Gastroesophageal sphincter (tissue), 4 donors: ENCODE measurements at regions not wholly inside any gene's neighbourhood (a gene's known extent, or its start where the extent isn't known, plus 50 kb on each side); places are given as distances from the start of the nearest gene placed in this dataset.

Experiments
- ATAC-seq: fragments of 150-250 bp; one replicate; pipeline ENCODE4 v1.9.1; 2016; ENCODE audit warnings: mild to moderate bottlenecking, moderate library complexity
- H3K27ac ChIP-seq, 4 donors: fragments of 200-600 bp; sonication (generic) in 3 of 4; 1 replicate in 3 of 4; 2 replicates in 1 of 4; pipeline ENCODE4 v1.5.1; 2016 to 2019
- H3K27me3 ChIP-seq: fragments of 200-600 bp; sonication (generic); one replicate; pipeline ENCODE4 v1.5.1; 2019
- H3K36me3 ChIP-seq, 2 donors: fragments of 200-600 bp; sonication (generic); one replicate each; pipeline ENCODE4 v1.5.1; 2019; ENCODE audit warnings: control low read depth in 1 of 2
- H3K4me1 ChIP-seq, 3 donors: fragments of 200-600 bp; sonication (generic); 1 replicate in 2 of 3; 2 replicates in 1 of 3; pipeline ENCODE4 v1.5.1; 2016 to 2019; ENCODE audit warnings: control low read depth in 2 of 3
- H3K4me3 ChIP-seq, 2 donors: fragments of 200-600 bp; sonication (generic); one replicate each; pipeline ENCODE4 v1.5.1; 2019; ENCODE audit warnings: mild to moderate bottlenecking in 1 of 2, moderate library complexity in 1 of 2
- H3K9me3 ChIP-seq, 3 donors: fragments of 200-600 bp; sonication (generic); one replicate each; pipeline ENCODE4 v1.5.1; 2017 to 2019; ENCODE audit warnings: control low read depth in 2 of 3
- CTCF ChIP-seq, 4 experiments: fragments of 200-600 bp in 2 of 4; fragments of 450-650 bp in 2 of 4; sonication (generic) in 1 of 4; IDR thresholded peaks; one replicate each; pipeline ENCODE4 v1.5.1; 2017 to 2019; ENCODE audit warnings: antibody characterized with exemption in 4 of 4, mild to moderate bottlenecking in 2 of 4, moderate library complexity in 2 of 4
- EP300 ChIP-seq: sonication (generic); formaldehyde crosslinking; IDR thresholded peaks from one replicate; pipeline ENCODE4 v1.6.1; 2017; ENCODE audit warnings: antibody characterized with exemption, mild to moderate bottlenecking
- POLR2A ChIP-seq, 2 donors: fragments of 450-650 bp; IDR thresholded peaks; one replicate each; pipeline ENCODE4 v1.6.1; 2017; ENCODE audit warnings: antibody characterized with exemption in 2 of 2, mild to moderate bottlenecking in 2 of 2, moderate library complexity in 1 of 2
- POLR2AphosphoS5 ChIP-seq: sonication (generic); formaldehyde crosslinking; IDR thresholded peaks from one replicate; pipeline ENCODE4 v1.6.1; 2017; ENCODE audit warnings: antibody characterized with exemption
- WGBS, 2 donors: methylation state at CpG; one replicate each; pipeline ENCODE4 v1.1.5; 2018; ENCODE audit warnings: low coverage in 1 of 2; 5-methylcytosine and 5-hydroxymethylcytosine counted together

GRCh38 chr15:66900586-66901310 lies 164.7 kb upstream of the SMAD3 start:
- no peaks in the 10 kb centered on the region for H3K27me3 ChIP-seq
- 80 to 100% methylated on average over 2 to 10 of the region's 14 CpGs for WGBS, 2 donors
- no peak overlapping the region for H3K4me3 ChIP-seq
- H3K27ac ChIP-seq = peak overlapping the region in 2 of 4 donors; percentile 15 to 34
- H3K9me3 ChIP-seq = no peaks in the 10 kb centered on the region
- H3K4me1 ChIP-seq = peaks cover 0 to 9% (median 0%) of the 10 kb centered on the region in 3 donors
- ATAC-seq = no peak
- TF ChIP-seq POLR2A (IDR thresholded peaks at IDR 0.05) = no peak
- no peak for TF ChIP-seq EP300
- no peak for TF ChIP-seq POLR2AphosphoS5
- TF ChIP-seq CTCF (IDR thresholded peaks at IDR 0.05) = no peak
- H3K36me3 ChIP-seq = no peaks in the 10 kb centered on the region

- Histone ChIP-seq H3K4me3 (no peak overlapping the region), H3K4me1 (peaks cover 0 to 9% (median 0%) of the 10 kb centered on the region in 3 donors), H3K9me3 (no peaks in the 10 kb centered on the region), H3K36me3 (no peaks in the 10 kb centered on the region), H3K27me3 (no peaks in the 10 kb centered on the region), H3K27ac (peak overlapping the region in 2 of 4 donors; percentile 15 to 34)
- 92 to 98% methylated on average over 6 of the region's 6 CpGs for WGBS, 2 donors
- peak; percentile 38 for ATAC-seq
- TF ChIP-seq CTCF (IDR thresholded peaks at IDR 0.05) (no peak), POLR2AphosphoS5 (no peak), EP300 (no peak), POLR2A (IDR thresholded peaks at IDR 0.05) (no peak)
Observed at GRCh38 chr15:66901336-66902100, 163.9 kb upstream of the SMAD3 start.

- Histone ChIP-seq H3K27me3 (no peaks in the 10 kb centered on the region), H3K27ac (no peak overlapping the region), H3K9me3 (no peaks in the 10 kb centered on the region), H3K4me1 (peaks cover 0 to 38% (median 17%) of the 10 kb centered on the region in 3 donors), H3K36me3 (no peaks in the 10 kb centered on the region), H3K4me3 (no peak overlapping the region)
- ATAC-seq = no peak
- no peak for TF ChIP-seq EP300
- WGBS, 2 donors = 100% methylated on average over 1 of the region's 2 CpGs
Observed at GRCh38 chr15:66905185-66905584, 160.2 kb upstream of the SMAD3 start.

- ATAC-seq = no peak
- Histone ChIP-seq H3K27ac (no peak overlapping the region), H3K27me3 (no peaks in the 10 kb centered on the region), H3K4me1 (peaks cover 0 to 45% (median 17%) of the 10 kb centered on the region in 3 donors), H3K9me3 (no peaks in the 10 kb centered on the region), H3K36me3 (no peaks in the 10 kb centered on the region), H3K4me3 (no peak overlapping the region)
- 100% methylated on average over 2 of the region's 2 CpGs for WGBS, 2 donors
- TF ChIP-seq EP300 (no peak), CTCF (IDR thresholded peaks at IDR 0.05) (no peak), POLR2AphosphoS5 (no peak)
Observed at GRCh38 chr15:66905954-66906353, 159.4 kb upstream of the SMAD3 start.

- H3K9me3 ChIP-seq = no peaks in the 10 kb centered on the region
- no peak overlapping the region for H3K4me3 ChIP-seq
- H3K4me1 ChIP-seq = peaks cover 0 to 43% (median 17%) of the 10 kb centered on the region in 3 donors
- no peaks in the 10 kb centered on the region for H3K27me3 ChIP-seq
- 88 to 94% methylated on average over 7 to 17 of the region's 18 CpGs for WGBS, 2 donors
- no peaks in the 10 kb centered on the region for H3K36me3 ChIP-seq
- ATAC-seq = no peak
- H3K27ac ChIP-seq = peak overlapping the region in 3 of 4 donors; percentile 69 to 82 (median 79)
- TF ChIP-seq POLR2AphosphoS5 = no peak
Observed at GRCh38 chr15:66906668-66907614, 158.5 kb upstream of the SMAD3 start.
